ENCODE measurements at regions not wholly inside any gene's neighbourhood (a gene's known extent, or its start where the extent isn't known, plus 50 kb on each side); places are given as distances from the start of the nearest gene placed in this dataset.

GRCh38 chr10:129396021-129396722, 70.9 kb upstream of the MGMT start:
- no peaks in the 10 kb centered on the region for H3K9me2 ChIP-seq (ENCODE audit: insufficient read depth)
- no peaks in the 10 kb centered on the region for H3K36me3 ChIP-seq (ENCODE audit: control insufficient read depth in 1 of 2, insufficient read depth in 2 of 2, low read length in 2 of 2)
- ChIA-PET POLR2A (no interaction called here), RAD21 (ENCODE audit: low non-redundant PET in 1 of 2, low total read pairs in 2 of 2, uncharacterized antibody in 2 of 2, unreplicated experiment in 2 of 2) (no interaction called here), CTCF (no interaction called here)
- no peaks in the 10 kb centered on the region for H4K20me1 ChIP-seq (ENCODE audit: insufficient read depth)
- H2AFZ ChIP-seq (ENCODE audit: low read depth, low read length, poor library complexity, severe bottlenecking), result no peak overlapping the region
- H3K4me3 ChIP-seq (replicated peaks in 1 of 2; ENCODE audit: low read depth in 1 of 2, low read length in 2 of 2), result no peak overlapping the region
- intact Hi-C loops (cut with micrococcal nuclease), result no loop called here
- H3K4me2 ChIP-seq (ENCODE audit: low read length), result no peak overlapping the region
- DNase-seq (ENCODE audit: low read depth, low spot score) (no peak), ATAC-seq (no peak)
- no peak overlapping the region for H3K9ac ChIP-seq (ENCODE audit: low read length)
- H3K4me1 ChIP-seq (ENCODE audit: control insufficient read depth in 1 of 2, insufficient read depth in 2 of 2, low read length in 2 of 2), result no peaks in the 10 kb centered on the region
- no peak for TF ChIP-seq YY1 (IDR thresholded peaks at IDR 0.05; ENCODE audit: extremely low read depth, insufficient replicate concordance, low read depth, low read length)
- no peak for TF ChIP-seq ZNF274 (IDR thresholded peaks at IDR 0.05; ENCODE audit: low read depth, low read length)
- TF ChIP-seq CTCF (IDR thresholded peaks at IDR 0.05 in 2 of 3, conservative IDR thresholded peaks at IDR 0.05 in 1 of 3; ENCODE audit: borderline replicate concordance in 1 of 3, insufficient read depth in 1 of 3, low read depth in 2 of 3, low read length in 2 of 3), result no peak
- no peak for TF ChIP-seq RAD21 (IDR thresholded peaks at IDR 0.05; ENCODE audit: low read depth)
- TF ChIP-seq ZFX (IDR thresholded peaks at IDR 0.05), result no peak
- no peak for TF ChIP-seq EGR1 (IDR thresholded peaks at IDR 0.05; ENCODE audit: low read depth)
- TF ChIP-seq, protein P1, sequence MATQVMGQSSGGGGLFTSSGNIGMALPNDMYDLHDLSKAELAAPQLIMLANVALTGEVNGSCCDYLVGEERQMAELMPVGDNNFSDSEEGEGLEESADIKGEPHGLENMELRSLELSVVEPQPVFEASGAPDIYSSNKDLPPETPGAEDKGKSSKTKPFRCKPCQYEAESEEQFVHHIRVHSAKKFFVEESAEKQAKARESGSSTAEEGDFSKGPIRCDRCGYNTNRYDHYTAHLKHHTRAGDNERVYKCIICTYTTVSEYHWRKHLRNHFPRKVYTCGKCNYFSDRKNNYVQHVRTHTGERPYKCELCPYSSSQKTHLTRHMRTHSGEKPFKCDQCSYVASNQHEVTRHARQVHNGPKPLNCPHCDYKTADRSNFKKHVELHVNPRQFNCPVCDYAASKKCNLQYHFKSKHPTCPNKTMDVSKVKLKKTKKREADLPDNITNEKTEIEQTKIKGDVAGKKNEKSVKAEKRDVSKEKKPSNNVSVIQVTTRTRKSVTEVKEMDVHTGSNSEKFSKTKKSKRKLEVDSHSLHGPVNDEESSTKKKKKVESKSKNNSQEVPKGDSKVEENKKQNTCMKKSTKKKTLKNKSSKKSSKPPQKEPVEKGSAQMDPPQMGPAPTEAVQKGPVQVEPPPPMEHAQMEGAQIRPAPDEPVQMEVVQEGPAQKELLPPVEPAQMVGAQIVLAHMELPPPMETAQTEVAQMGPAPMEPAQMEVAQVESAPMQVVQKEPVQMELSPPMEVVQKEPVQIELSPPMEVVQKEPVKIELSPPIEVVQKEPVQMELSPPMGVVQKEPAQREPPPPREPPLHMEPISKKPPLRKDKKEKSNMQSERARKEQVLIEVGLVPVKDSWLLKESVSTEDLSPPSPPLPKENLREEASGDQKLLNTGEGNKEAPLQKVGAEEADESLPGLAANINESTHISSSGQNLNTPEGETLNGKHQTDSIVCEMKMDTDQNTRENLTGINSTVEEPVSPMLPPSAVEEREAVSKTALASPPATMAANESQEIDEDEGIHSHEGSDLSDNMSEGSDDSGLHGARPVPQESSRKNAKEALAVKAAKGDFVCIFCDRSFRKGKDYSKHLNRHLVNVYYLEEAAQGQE (IDR thresholded peaks at IDR 0.05; ENCODE audit: low read depth), result no peak
- TF ChIP-seq SP1 (IDR thresholded peaks at IDR 0.05; ENCODE audit: low read depth), result no peak
- no peak for TF ChIP-seq CEBPB (IDR thresholded peaks at IDR 0.05; ENCODE audit: low read depth)
- TF ChIP-seq ZBTB33 (IDR thresholded peaks at IDR 0.05; ENCODE audit: extremely low read depth, insufficient replicate concordance, low read length), result no peak
- TF ChIP-seq POLR2AphosphoS5 (IDR thresholded peaks at IDR 0.05; ENCODE audit: low read depth, low read length), result no peak
- no peak for TF ChIP-seq SRF (IDR thresholded peaks at IDR 0.05; ENCODE audit: low read depth)
- no peak for TF ChIP-seq JUND (IDR thresholded peaks at IDR 0.05)
- TF ChIP-seq SIN3A (IDR thresholded peaks at IDR 0.05; ENCODE audit: low read depth), result no peak
- no peak for TF ChIP-seq EZH2phosphoT487 (IDR thresholded peaks at IDR 0.05; ENCODE audit: borderline replicate concordance)
- no peak for TF ChIP-seq CBX3 (IDR thresholded peaks at IDR 0.05; ENCODE audit: low read depth)
- no peak for TF ChIP-seq ELF1 (IDR thresholded peaks at IDR 0.05; ENCODE audit: borderline replicate concordance, low read depth)
- no peak for TF ChIP-seq FOSL1 (IDR thresholded peaks at IDR 0.05; ENCODE audit: low read depth)
- no peak for TF ChIP-seq TCF7L2 (IDR thresholded peaks at IDR 0.05; ENCODE audit: borderline replicate concordance, extremely low read depth, insufficient read depth, insufficient read length)
- no TSS peak for BruUV-seq (replicated peaks)
- H3K9me3 ChIP-seq (ENCODE audit: control insufficient read depth in 1 of 2, insufficient read depth in 1 of 2, low read depth in 1 of 2, low read length in 2 of 2), result peaks cover 0 to 5% of the 10 kb centered on the region in 2 experiments; a peak in 2 of 4 replicates
- 0 out of 2 replicates have a peak, but pooled peaks cover 6% of the 10 kb centered on the region for H3K27me3 ChIP-seq (ENCODE audit: insufficient read depth, low read length)
- no peak overlapping the region for H3K27ac ChIP-seq (ENCODE audit: low read depth, low read length)
- no peaks in the 10 kb centered on the region for H3K79me2 ChIP-seq (ENCODE audit: insufficient read depth, low read length)
